Smooth muscle cell (in vitro differentiated cells): ENCODE measurements at regions not wholly inside any gene's neighbourhood (a gene's known extent, or its start where the extent isn't known, plus 50 kb on each side); places are given as distances from the start of the nearest gene placed in this dataset.

Experiments
- DNase-seq: peaks from one replicate; lab custom pipeline; 2025; ENCODE audit not compliant: unreplicated experiment; lab: John Stamatoyannopoulos, UW
- H2AFZ ChIP-seq: fragments of 200-600 bp; sonication (generic); 2 replicates; pipeline ENCODE4 v1.6.0; 2016; ENCODE audit warnings: antibody characterized with exemption, low read depth, mild to moderate bottlenecking
- H3F3A ChIP-seq: fragments of 200-600 bp; sonication (generic); 2 replicates; pipeline ENCODE4 v1.6.0; 2017; ENCODE audit warnings: antibody characterized with exemption, low read depth
- H3K27ac ChIP-seq: fragments of 200-600 bp; sonication (generic); 2 replicates; pipeline ENCODE4 v1.5.1; 2016; ENCODE audit warnings: low read depth, mild to moderate bottlenecking
- H3K27me3 ChIP-seq: fragments of 200-600 bp; sonication (generic); 2 replicates; pipeline ENCODE4 v1.6.1; 2016; ENCODE audit warnings: low read depth, mild to moderate bottlenecking
- H3K36me3 ChIP-seq: fragments of 200-600 bp; sonication (generic); 2 replicates; pipeline ENCODE4 v1.5.1; 2016; ENCODE audit warnings: low read depth
- H3K4me1 ChIP-seq: fragments of 200-600 bp; sonication (generic); 2 replicates; pipeline ENCODE4 v1.5.1; 2016; ENCODE audit warnings: low read depth
- H3K4me2 ChIP-seq: fragments of 200-600 bp; sonication (generic); 2 replicates; pipeline ENCODE4 v1.6.0; 2016; ENCODE audit warnings: mild to moderate bottlenecking
- H3K4me3 ChIP-seq: fragments of 200-600 bp; sonication (generic); 2 replicates; pipeline ENCODE4 v1.5.1; 2016; ENCODE audit warnings: mild to moderate bottlenecking
- H3K79me2 ChIP-seq: fragments of 200-600 bp; sonication (generic); 2 replicates; pipeline ENCODE4 v1.6.0; 2016; ENCODE audit warnings: low read depth, mild to moderate bottlenecking
- H3K9ac ChIP-seq: fragments of 200-600 bp; sonication (generic); 2 replicates; pipeline ENCODE4 v1.6.0; 2016; ENCODE audit warnings: low read depth
- H3K9me3 ChIP-seq: fragments of 200-600 bp; sonication (generic); replicated peaks from 2 replicates; pipeline ENCODE4 v1.5.1; 2016; ENCODE audit warnings: low read depth
- H4K20me1 ChIP-seq: fragments of 200-600 bp; sonication (generic); 2 replicates; pipeline ENCODE4 v1.6.0; 2016; ENCODE audit warnings: low read depth
- WGBS: methylation state at CpG from one replicate; pipeline ENCODE4 v1.1.7; 2016; ENCODE audit warnings: low lambda C conversion rate; 5-methylcytosine and 5-hydroxymethylcytosine counted together
- TF ChIP-seq, protein P1 (sequence below): fragments of 200-600 bp; sonication (generic); IDR thresholded peaks from 2 replicates; pipeline ENCODE4 v1.5.1; 2017; ENCODE audit warnings: borderline replicate concordance, mild to moderate bottlenecking, antibody characterized with exemption; ENCODE audit not compliant: insufficient read depth, poor library complexity, severe bottlenecking

GRCh38 chr2:150702791-150703190, 215.3 kb upstream of the RND3 start:
- H3K4me2 ChIP-seq, result no peak overlapping the region
- DNase-seq, result no peak
- H3K27me3 ChIP-seq, result no peaks in the 10 kb centered on the region
- no peak overlapping the region for H3K27ac ChIP-seq
- no peaks in the 10 kb centered on the region for H3K9me3 ChIP-seq
- no peak overlapping the region for H2AFZ ChIP-seq
- no peaks in the 10 kb centered on the region for H3K79me2 ChIP-seq
- 83% methylated on average over 2 of the region's 2 CpGs for WGBS
- H3K4me3 ChIP-seq, result no peak overlapping the region
- no peaks in the 10 kb centered on the region for H3K36me3 ChIP-seq
- H4K20me1 ChIP-seq, result no peaks in the 10 kb centered on the region
- H3K9ac ChIP-seq, result no peak overlapping the region
- H3F3A ChIP-seq, result no peaks in the 10 kb centered on the region
- H3K4me1 ChIP-seq, result no peaks in the 10 kb centered on the region
- TF ChIP-seq, protein P1, sequence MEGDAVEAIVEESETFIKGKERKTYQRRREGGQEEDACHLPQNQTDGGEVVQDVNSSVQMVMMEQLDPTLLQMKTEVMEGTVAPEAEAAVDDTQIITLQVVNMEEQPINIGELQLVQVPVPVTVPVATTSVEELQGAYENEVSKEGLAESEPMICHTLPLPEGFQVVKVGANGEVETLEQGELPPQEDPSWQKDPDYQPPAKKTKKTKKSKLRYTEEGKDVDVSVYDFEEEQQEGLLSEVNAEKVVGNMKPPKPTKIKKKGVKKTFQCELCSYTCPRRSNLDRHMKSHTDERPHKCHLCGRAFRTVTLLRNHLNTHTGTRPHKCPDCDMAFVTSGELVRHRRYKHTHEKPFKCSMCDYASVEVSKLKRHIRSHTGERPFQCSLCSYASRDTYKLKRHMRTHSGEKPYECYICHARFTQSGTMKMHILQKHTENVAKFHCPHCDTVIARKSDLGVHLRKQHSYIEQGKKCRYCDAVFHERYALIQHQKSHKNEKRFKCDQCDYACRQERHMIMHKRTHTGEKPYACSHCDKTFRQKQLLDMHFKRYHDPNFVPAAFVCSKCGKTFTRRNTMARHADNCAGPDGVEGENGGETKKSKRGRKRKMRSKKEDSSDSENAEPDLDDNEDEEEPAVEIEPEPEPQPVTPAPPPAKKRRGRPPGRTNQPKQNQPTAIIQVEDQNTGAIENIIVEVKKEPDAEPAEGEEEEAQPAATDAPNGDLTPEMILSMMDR, result no peak

DNA sequence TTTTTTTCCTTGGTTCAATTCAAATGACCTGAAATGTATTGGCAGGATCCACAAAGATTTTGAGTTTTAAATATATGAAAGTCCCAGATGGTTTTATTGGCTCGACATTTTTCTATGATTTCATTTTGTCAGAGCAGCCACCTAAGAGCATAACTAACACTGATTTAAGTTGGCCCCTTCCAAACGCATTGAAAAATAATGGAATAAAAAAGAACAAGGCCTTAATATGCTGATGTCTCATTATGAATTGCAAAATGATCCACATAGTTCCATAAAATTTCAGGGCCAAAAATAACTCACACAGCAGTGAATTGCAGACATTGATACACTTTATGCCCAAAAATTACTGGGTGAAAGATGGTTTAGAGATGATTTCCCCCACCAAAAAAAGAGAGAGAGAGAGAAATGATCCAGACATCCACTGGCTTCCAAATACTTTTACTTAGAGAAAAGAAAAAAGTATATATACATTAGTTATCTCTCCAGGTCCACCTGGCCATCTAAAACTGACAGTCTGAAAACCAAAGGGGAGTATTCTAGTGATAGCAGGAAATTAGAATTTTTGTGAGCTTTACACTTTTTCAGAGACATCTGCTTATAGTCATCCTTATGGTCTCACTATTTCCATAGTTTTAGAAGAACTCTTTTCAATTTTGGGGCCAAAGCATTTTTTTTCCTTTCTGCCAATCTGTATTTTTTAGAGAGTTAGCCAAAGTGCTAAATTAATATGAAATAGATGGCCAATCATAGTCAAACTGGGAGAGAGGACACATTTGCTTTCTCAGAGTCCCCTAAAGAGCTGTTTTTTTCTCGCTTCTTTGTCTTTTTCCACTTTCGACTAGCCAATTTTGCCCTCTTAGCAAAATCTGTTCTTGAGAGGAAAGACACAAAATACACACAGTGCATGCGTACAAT, 213.5 kb upstream of the RND3 start:
- H3K27ac ChIP-seq, result no peak overlapping the region
- no peak overlapping the region for H3K9ac ChIP-seq
- H3F3A ChIP-seq, result no peaks in the 10 kb centered on the region
- H3K4me3 ChIP-seq, result no peak overlapping the region
- no peak for DNase-seq
- H3K27me3 ChIP-seq, result no peaks in the 10 kb centered on the region
- no peak overlapping the region for H2AFZ ChIP-seq
- TF ChIP-seq, protein P1, result no peak
- no peaks in the 10 kb centered on the region for H3K9me3 ChIP-seq
- WGBS, result 95% methylated on average over 5 of the region's 5 CpGs
- no peak overlapping the region for H3K4me2 ChIP-seq
- H3K4me1 ChIP-seq, result no peaks in the 10 kb centered on the region
- H3K36me3 ChIP-seq, result no peaks in the 10 kb centered on the region
- no peaks in the 10 kb centered on the region for H4K20me1 ChIP-seq
- no peaks in the 10 kb centered on the region for H3K79me2 ChIP-seq

GRCh38 chr2:150699218-150699617, 211.8 kb upstream of the RND3 start:
- no peaks in the 10 kb centered on the region for H3K36me3 ChIP-seq
- no peak overlapping the region for H3K27ac ChIP-seq
- no peaks in the 10 kb centered on the region for H3K4me1 ChIP-seq
- H3K79me2 ChIP-seq, result no peaks in the 10 kb centered on the region
- H3K27me3 ChIP-seq, result no peaks in the 10 kb centered on the region
- no peak overlapping the region for H3K4me2 ChIP-seq
- no peak overlapping the region for H3K4me3 ChIP-seq
- DNase-seq, result no peak
- H3K9me3 ChIP-seq, result no peaks in the 10 kb centered on the region
- H2AFZ ChIP-seq, result no peak overlapping the region
- no peaks in the 10 kb centered on the region for H4K20me1 ChIP-seq
- WGBS, result 85% methylated on average over 1 of the region's 1 CpG
- no peaks in the 10 kb centered on the region for H3F3A ChIP-seq
- TF ChIP-seq, protein P1, result no peak
- H3K9ac ChIP-seq, result no peak overlapping the region
